ENCODE measurements at regions not wholly inside any gene's neighbourhood (a gene's known extent, or its start where the extent isn't known, plus 50 kb on each side); places are given as distances from the start of the nearest gene placed in this dataset.

DNA sequence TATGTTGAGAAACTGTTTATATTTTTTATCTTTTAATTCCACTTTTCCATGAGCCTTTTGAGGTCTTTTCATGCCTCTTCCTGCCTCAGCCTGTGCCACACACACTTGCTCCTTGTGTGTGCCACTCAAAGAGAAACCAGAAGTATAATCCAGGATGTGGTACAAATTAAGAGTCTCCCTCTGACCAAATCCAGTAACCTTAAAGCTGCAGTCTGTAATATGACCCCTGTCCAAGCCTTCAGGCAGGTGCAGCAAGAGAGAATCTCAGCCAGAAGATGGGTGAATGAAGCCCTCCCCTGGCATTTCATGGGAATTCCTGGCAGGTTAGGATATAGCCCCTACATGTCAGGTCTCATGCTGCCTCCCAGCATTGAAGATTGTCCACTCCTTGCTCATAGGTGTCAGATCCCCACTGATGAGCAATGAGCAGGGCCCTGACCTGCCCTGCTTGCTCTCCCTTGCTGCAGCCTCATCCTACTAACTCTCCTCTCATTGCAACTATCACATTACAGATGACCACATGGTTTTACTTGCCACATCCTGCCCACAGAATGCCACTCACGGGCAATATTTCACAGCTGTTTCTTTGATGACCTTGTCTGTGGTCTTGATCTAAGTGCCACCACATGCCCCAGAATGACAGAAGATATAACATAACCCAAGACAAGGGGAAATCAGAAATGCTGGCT lies 169.3 kb downstream of the SEC16B start:
- peaks cover 0 to 56% (median 0%) of the 10 kb centered on the region in 11 experiments; a peak in 6 of 22 replicates for H3K27me3 ChIP-seq
- peaks cover 12 to 32% (median 16%) of the 10 kb centered on the region in 11 experiments for H3K9me3 ChIP-seq (replicated peaks in 1 of 11)
- no peak overlapping the region for H3K4me3 ChIP-seq
- 0 out of 22 replicates have a peak, but pooled peaks cover 0 to 7% (median 0%) of the 10 kb centered on the region in 11 experiments for H4K20me1 ChIP-seq
- no peak overlapping the region for H3K27ac ChIP-seq
- TF ChIP-seq Cebpa-rat (IDR thresholded peaks at IDR 0.05): no peak
- peak overlapping the region in 7 of 11 experiments; percentile 1 to 59 (median 9); a peak in 10 of 22 replicates for H3K4me2 ChIP-seq
- no peak overlapping the region; a peak in 1 of 22 replicates for H3K9ac ChIP-seq
- no peaks in the 10 kb centered on the region for H3K36me3 ChIP-seq
- peaks cover 0 to 10% (median 7%) of the 10 kb centered on the region in 10 experiments; a peak in 10 of 20 replicates for H3K4me1 ChIP-seq

- Histone ChIP-seq H3K27me3 (peaks cover 0 to 60% (median 0%) of the 10 kb centered on the region in 11 experiments; a peak in 6 of 22 replicates), H3K4me1 (peaks cover 0 to 10% (median 7%) of the 10 kb centered on the region in 10 experiments; a peak in 10 of 20 replicates), H3K9me3 (replicated peaks in 1 of 11) (peaks cover 12 to 25% (median 16%) of the 10 kb centered on the region in 11 experiments), H3K9ac (no peak overlapping the region), H3K4me2 (no peak overlapping the region), H4K20me1 (0 out of 22 replicates have a peak, but pooled peaks cover 0 to 7% (median 0%) of the 10 kb centered on the region in 11 experiments), H3K4me3 (no peak overlapping the region), H3K36me3 (no peaks in the 10 kb centered on the region), H3K27ac (no peak overlapping the region)
- TF ChIP-seq Cebpa-rat (IDR thresholded peaks at IDR 0.05): no peak
Measured at GRCh38 chr1:177799746-177800145, 170.1 kb downstream of the SEC16B start.

GRCh38 chr1:177798614-177799013 lies 171.2 kb downstream of the SEC16B start:
- Histone ChIP-seq H3K27me3 (peaks cover 0 to 64% (median 0%) of the 10 kb centered on the region in 11 experiments; a peak in 6 of 22 replicates), H3K27ac (no peak overlapping the region), H4K20me1 (0 out of 22 replicates have a peak, but pooled peaks cover 0 to 7% (median 0%) of the 10 kb centered on the region in 11 experiments), H3K9ac (no peak overlapping the region), H3K4me2 (no peak overlapping the region), H3K36me3 (no peaks in the 10 kb centered on the region), H3K4me3 (no peak overlapping the region), H3K4me1 (peaks cover 0 to 12% (median 7%) of the 10 kb centered on the region in 10 experiments; a peak in 10 of 20 replicates), H3K9me3 (replicated peaks in 1 of 11) (peaks cover 5 to 13% (median 8%) of the 10 kb centered on the region in 11 experiments)
- no peak for TF ChIP-seq Cebpa-rat (IDR thresholded peaks at IDR 0.05)

GRCh38 chr1:177796561-177796960 lies 173.3 kb downstream of the SEC16B start:
- no peak overlapping the region for H3K9ac ChIP-seq
- H3K27ac ChIP-seq: no peak overlapping the region
- no peaks in the 10 kb centered on the region; a peak in 1 of 22 replicates for H3K36me3 ChIP-seq
- no peak overlapping the region for H3K4me2 ChIP-seq
- TF ChIP-seq Cebpa-rat (IDR thresholded peaks at IDR 0.05): no peak
- peaks cover 0 to 45% (median 0%) of the 10 kb centered on the region in 11 experiments; a peak in 6 of 22 replicates for H3K27me3 ChIP-seq
- 0 out of 22 replicates have a peak, but pooled peaks cover 0 to 7% (median 0%) of the 10 kb centered on the region in 11 experiments for H4K20me1 ChIP-seq
- H3K9me3 ChIP-seq (replicated peaks in 1 of 11): peaks cover 0 to 12% (median 9%) of the 10 kb centered on the region in 11 experiments; a peak in 15 of 22 replicates
- H3K4me1 ChIP-seq: peaks cover 0 to 12% (median 9%) of the 10 kb centered on the region in 10 experiments; a peak in 10 of 20 replicates
- H3K4me3 ChIP-seq: no peak overlapping the region

GRCh38 chr1:177794376-177794991 lies 175.4 kb downstream of the SEC16B start:
- no peak for TF ChIP-seq Cebpa-rat (IDR thresholded peaks at IDR 0.05)
- no peaks in the 10 kb centered on the region; a peak in 1 of 22 replicates for H3K36me3 ChIP-seq
- peaks cover 0 to 12% (median 9%) of the 10 kb centered on the region in 11 experiments; a peak in 15 of 22 replicates for H3K9me3 ChIP-seq (replicated peaks in 1 of 11)
- H3K9ac ChIP-seq: no peak overlapping the region
- no peak overlapping the region for H3K27ac ChIP-seq
- H3K27me3 ChIP-seq: peaks cover 0 to 41% (median 0%) of the 10 kb centered on the region in 11 experiments; a peak in 6 of 22 replicates
- peaks cover 0 to 20% (median 0%) of the 10 kb centered on the region in 10 experiments; a peak in 7 of 20 replicates for H3K4me1 ChIP-seq
- 0 out of 22 replicates have a peak, but pooled peaks cover 0 to 7% (median 0%) of the 10 kb centered on the region in 11 experiments for H4K20me1 ChIP-seq
- H3K4me2 ChIP-seq: 0 out of 22 replicates have a peak overlapping the region, but pooled peaks of 1 of the 11 experiments have one; percentile 7
- H3K4me3 ChIP-seq: no peak overlapping the region

- peaks cover 0 to 25% (median 0%) of the 10 kb centered on the region in 10 experiments; a peak in 7 of 20 replicates for H3K4me1 ChIP-seq
- no peak overlapping the region for H3K9ac ChIP-seq
- peaks cover 0 to 12% (median 9%) of the 10 kb centered on the region in 11 experiments; a peak in 15 of 22 replicates for H3K9me3 ChIP-seq (replicated peaks in 1 of 11)
- H3K4me3 ChIP-seq: no peak overlapping the region
- H3K4me2 ChIP-seq: 0 out of 22 replicates have a peak overlapping the region, but pooled peaks of 1 of the 11 experiments have one; percentile 7
- H3K27me3 ChIP-seq: peaks cover 0 to 35% (median 0%) of the 10 kb centered on the region in 11 experiments; a peak in 6 of 22 replicates
- no peak for TF ChIP-seq Cebpa-rat (IDR thresholded peaks at IDR 0.05)
- no peak overlapping the region for H3K27ac ChIP-seq
- no peaks in the 10 kb centered on the region; a peak in 1 of 22 replicates for H3K36me3 ChIP-seq
- H4K20me1 ChIP-seq: 0 out of 22 replicates have a peak, but pooled peaks cover 0 to 7% (median 0%) of the 10 kb centered on the region in 11 experiments
Measured at GRCh38 chr1:177793900-177794299, 176.0 kb downstream of the SEC16B start.

GRCh38 chr1:177790566-177790965 lies 179.3 kb downstream of the SEC16B start:
- H3K27ac ChIP-seq: peak overlapping the region in 1 of 11 experiments; percentile 15; a peak in 1 of 22 replicates
- H3K9ac ChIP-seq: no peak overlapping the region
- no peak for TF ChIP-seq Cebpa-rat (IDR thresholded peaks at IDR 0.05)
- H3K4me1 ChIP-seq: peaks cover 0 to 31% (median 0%) of the 10 kb centered on the region in 10 experiments; a peak in 7 of 20 replicates
- no peaks in the 10 kb centered on the region; a peak in 1 of 22 replicates for H3K36me3 ChIP-seq
- H3K9me3 ChIP-seq (replicated peaks in 1 of 11): peaks cover 0 to 12% (median 9%) of the 10 kb centered on the region in 11 experiments; a peak in 15 of 22 replicates
- H4K20me1 ChIP-seq: no peaks in the 10 kb centered on the region
- H3K4me2 ChIP-seq: peak overlapping the region in 3 of 11 experiments; percentile 22 to 57 (median 45); a peak in 6 of 22 replicates
- H3K4me3 ChIP-seq: no peak overlapping the region
- peaks cover 0 to 15% (median 0%) of the 10 kb centered on the region in 11 experiments; a peak in 3 of 22 replicates for H3K27me3 ChIP-seq

DNA sequence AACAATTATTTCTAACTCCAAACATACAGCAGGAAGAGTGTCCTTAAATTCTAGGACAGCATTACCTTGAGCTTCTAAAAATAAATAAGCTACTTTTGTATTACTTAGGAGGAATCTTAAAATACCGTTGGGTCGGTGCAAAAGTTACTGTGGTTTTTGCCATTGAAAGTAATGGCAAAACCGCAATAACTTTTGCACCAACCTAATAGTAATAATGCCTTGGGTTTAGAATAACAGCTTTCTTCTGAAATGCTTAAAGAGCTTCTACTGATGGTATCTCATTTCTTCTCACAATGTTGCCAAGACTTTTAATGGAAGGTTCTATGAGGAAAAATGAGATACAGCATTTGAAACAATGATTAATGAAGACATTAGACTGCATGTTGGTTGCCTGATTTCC lies 179.9 kb downstream of the SEC16B start:
- no peak for TF ChIP-seq Cebpa-rat (IDR thresholded peaks at IDR 0.05)
- Histone ChIP-seq H3K27ac (no peak overlapping the region), H3K27me3 (peaks cover 0 to 11% (median 0%) of the 10 kb centered on the region in 11 experiments; a peak in 3 of 22 replicates), H3K4me1 (peaks cover 0 to 31% (median 0%) of the 10 kb centered on the region in 10 experiments; a peak in 7 of 20 replicates), H4K20me1 (no peaks in the 10 kb centered on the region), H3K4me2 (peak overlapping the region in 2 of 11 experiments; percentile 45 to 57; a peak in 5 of 22 replicates), H3K4me3 (no peak overlapping the region), H3K9ac (no peak overlapping the region), H3K9me3 (replicated peaks in 1 of 11) (peaks cover 0 to 12% (median 9%) of the 10 kb centered on the region in 11 experiments; a peak in 15 of 22 replicates), H3K36me3 (no peaks in the 10 kb centered on the region; a peak in 1 of 22 replicates)

Measured in BLaER1 treated with 17β-estradiol and CSF1 and Interleukin-3, amounts not matched to agents 10 nM and 100 nM (cell line).